ENCODE measurements at regions not wholly inside any gene's neighbourhood (a gene's known extent, or its start where the extent isn't known, plus 50 kb on each side); places are given as distances from the start of the nearest gene placed in this dataset.

GRCh38 chr16:50900391-50900942 is 158.6 kb downstream of the CYLD start (continued):
- TF ChIP-seq, protein P1, sequence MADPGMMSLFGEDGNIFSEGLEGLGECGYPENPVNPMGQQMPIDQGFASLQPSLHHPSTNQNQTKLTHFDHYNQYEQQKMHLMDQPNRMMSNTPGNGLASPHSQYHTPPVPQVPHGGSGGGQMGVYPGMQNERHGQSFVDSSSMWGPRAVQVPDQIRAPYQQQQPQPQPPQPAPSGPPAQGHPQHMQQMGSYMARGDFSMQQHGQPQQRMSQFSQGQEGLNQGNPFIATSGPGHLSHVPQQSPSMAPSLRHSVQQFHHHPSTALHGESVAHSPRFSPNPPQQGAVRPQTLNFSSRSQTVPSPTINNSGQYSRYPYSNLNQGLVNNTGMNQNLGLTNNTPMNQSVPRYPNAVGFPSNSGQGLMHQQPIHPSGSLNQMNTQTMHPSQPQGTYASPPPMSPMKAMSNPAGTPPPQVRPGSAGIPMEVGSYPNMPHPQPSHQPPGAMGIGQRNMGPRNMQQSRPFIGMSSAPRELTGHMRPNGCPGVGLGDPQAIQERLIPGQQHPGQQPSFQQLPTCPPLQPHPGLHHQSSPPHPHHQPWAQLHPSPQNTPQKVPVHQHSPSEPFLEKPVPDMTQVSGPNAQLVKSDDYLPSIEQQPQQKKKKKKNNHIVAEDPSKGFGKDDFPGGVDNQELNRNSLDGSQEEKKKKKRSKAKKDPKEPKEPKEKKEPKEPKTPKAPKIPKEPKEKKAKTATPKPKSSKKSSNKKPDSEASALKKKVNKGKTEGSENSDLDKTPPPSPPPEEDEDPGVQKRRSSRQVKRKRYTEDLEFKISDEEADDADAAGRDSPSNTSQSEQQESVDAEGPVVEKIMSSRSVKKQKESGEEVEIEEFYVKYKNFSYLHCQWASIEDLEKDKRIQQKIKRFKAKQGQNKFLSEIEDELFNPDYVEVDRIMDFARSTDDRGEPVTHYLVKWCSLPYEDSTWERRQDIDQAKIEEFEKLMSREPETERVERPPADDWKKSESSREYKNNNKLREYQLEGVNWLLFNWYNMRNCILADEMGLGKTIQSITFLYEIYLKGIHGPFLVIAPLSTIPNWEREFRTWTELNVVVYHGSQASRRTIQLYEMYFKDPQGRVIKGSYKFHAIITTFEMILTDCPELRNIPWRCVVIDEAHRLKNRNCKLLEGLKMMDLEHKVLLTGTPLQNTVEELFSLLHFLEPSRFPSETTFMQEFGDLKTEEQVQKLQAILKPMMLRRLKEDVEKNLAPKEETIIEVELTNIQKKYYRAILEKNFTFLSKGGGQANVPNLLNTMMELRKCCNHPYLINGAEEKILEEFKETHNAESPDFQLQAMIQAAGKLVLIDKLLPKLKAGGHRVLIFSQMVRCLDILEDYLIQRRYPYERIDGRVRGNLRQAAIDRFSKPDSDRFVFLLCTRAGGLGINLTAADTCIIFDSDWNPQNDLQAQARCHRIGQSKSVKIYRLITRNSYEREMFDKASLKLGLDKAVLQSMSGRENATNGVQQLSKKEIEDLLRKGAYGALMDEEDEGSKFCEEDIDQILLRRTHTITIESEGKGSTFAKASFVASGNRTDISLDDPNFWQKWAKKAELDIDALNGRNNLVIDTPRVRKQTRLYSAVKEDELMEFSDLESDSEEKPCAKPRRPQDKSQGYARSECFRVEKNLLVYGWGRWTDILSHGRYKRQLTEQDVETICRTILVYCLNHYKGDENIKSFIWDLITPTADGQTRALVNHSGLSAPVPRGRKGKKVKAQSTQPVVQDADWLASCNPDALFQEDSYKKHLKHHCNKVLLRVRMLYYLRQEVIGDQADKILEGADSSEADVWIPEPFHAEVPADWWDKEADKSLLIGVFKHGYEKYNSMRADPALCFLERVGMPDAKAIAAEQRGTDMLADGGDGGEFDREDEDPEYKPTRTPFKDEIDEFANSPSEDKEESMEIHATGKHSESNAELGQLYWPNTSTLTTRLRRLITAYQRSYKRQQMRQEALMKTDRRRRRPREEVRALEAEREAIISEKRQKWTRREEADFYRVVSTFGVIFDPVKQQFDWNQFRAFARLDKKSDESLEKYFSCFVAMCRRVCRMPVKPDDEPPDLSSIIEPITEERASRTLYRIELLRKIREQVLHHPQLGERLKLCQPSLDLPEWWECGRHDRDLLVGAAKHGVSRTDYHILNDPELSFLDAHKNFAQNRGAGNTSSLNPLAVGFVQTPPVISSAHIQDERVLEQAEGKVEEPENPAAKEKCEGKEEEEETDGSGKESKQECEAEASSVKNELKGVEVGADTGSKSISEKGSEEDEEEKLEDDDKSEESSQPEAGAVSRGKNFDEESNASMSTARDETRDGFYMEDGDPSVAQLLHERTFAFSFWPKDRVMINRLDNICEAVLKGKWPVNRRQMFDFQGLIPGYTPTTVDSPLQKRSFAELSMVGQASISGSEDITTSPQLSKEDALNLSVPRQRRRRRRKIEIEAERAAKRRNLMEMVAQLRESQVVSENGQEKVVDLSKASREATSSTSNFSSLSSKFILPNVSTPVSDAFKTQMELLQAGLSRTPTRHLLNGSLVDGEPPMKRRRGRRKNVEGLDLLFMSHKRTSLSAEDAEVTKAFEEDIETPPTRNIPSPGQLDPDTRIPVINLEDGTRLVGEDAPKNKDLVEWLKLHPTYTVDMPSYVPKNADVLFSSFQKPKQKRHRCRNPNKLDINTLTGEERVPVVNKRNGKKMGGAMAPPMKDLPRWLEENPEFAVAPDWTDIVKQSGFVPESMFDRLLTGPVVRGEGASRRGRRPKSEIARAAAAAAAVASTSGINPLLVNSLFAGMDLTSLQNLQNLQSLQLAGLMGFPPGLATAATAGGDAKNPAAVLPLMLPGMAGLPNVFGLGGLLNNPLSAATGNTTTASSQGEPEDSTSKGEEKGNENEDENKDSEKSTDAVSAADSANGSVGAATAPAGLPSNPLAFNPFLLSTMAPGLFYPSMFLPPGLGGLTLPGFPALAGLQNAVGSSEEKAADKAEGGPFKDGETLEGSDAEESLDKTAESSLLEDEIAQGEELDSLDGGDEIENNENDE (IDR thresholded peaks at IDR 0.05; ENCODE audit: insufficient replicate concordance, low read length) = no peak
- TF ChIP-seq BACH1 (IDR thresholded peaks at IDR 0.05; ENCODE audit: low read length) = no peak
- no peak for TF ChIP-seq POLR2A (IDR thresholded peaks at IDR 0.05; ENCODE audit: control extremely low read depth in 1 of 2, low read depth in 2 of 2, low read length in 2 of 2)
- TF ChIP-seq SRF (IDR thresholded peaks at IDR 0.05; ENCODE audit: low read depth, low read length) = no peak
- TF ChIP-seq SUZ12 (IDR thresholded peaks at IDR 0.05; ENCODE audit: low read length) = no peak
- no peak for TF ChIP-seq ASH2L (IDR thresholded peaks at IDR 0.05; ENCODE audit: low read length)
- TF ChIP-seq HDAC6 (IDR thresholded peaks at IDR 0.05; ENCODE audit: low read depth, low read length) = no peak
